ENCODE measurements at regions not wholly inside any gene's neighbourhood (a gene's known extent, or its start where the extent isn't known, plus 50 kb on each side); places are given as distances from the start of the nearest gene placed in this dataset.

GRCh38 chr21:17196623-17197022 lies 316.2 kb upstream of the CXADR start:
- TF ChIP-seq CTCF (IDR thresholded peaks at IDR 0.05) (no peak), EP300 (IDR thresholded peaks at IDR 0.05) (no peak)
